ENCODE measurements at regions not wholly inside any gene's neighbourhood (a gene's known extent, or its start where the extent isn't known, plus 50 kb on each side); places are given as distances from the start of the nearest gene placed in this dataset.

DNA sequence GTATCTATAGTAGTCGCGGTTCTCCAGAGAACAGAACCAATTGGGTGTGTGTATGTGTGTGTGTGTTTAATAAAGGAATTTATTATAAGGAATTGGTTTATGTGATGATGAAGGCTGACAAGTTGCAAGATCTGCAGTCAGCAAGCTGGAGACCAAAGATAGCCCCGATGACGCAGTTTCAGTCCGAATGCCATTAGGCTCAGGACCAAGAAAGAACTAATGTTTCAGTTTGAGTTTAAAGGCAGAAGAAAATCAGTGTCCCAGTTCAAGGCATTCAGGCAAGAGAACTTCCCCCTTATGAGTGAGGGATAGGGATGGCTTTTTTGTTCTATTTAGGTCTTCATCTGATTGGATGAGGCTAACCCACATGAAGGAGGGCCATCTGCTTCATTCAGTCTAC is 221.6 kb downstream of the HNMT start:
- TF ChIP-seq, protein P1, sequence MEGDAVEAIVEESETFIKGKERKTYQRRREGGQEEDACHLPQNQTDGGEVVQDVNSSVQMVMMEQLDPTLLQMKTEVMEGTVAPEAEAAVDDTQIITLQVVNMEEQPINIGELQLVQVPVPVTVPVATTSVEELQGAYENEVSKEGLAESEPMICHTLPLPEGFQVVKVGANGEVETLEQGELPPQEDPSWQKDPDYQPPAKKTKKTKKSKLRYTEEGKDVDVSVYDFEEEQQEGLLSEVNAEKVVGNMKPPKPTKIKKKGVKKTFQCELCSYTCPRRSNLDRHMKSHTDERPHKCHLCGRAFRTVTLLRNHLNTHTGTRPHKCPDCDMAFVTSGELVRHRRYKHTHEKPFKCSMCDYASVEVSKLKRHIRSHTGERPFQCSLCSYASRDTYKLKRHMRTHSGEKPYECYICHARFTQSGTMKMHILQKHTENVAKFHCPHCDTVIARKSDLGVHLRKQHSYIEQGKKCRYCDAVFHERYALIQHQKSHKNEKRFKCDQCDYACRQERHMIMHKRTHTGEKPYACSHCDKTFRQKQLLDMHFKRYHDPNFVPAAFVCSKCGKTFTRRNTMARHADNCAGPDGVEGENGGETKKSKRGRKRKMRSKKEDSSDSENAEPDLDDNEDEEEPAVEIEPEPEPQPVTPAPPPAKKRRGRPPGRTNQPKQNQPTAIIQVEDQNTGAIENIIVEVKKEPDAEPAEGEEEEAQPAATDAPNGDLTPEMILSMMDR (IDR thresholded peaks at IDR 0.05; ENCODE audit: extremely low read depth in 1 of 2, insufficient read depth in 1 of 2, low read depth in 1 of 2, low read length in 2 of 2), result no peak
- no peak for TF ChIP-seq MYC (IDR thresholded peaks at IDR 0.05; ENCODE audit: low read depth, low read length)
- no peak for DNase-seq (ENCODE audit: low read depth, low spot score)
- no peaks in the 10 kb centered on the region for H3K36me3 ChIP-seq (ENCODE audit: control insufficient read depth in 2 of 2, extremely low read depth in 1 of 2, insufficient read depth in 2 of 2, low read length in 2 of 2)
- no peak for FAIRE-seq
- H4K20me1 ChIP-seq (replicated peaks; ENCODE audit: control insufficient read depth, extremely low read depth, insufficient read depth, low read length), result no peaks in the 10 kb centered on the region
- no peaks in the 10 kb centered on the region for H3K9me3 ChIP-seq (replicated peaks; ENCODE audit: control insufficient read depth, insufficient read depth, low read length)
- BruUV-seq (replicated peaks), result no TSS peak
- no peak overlapping the region for H2AFZ ChIP-seq (ENCODE audit: low read depth, low read length)
- intact Hi-C loops (cut with micrococcal nuclease), result no loop called here
- no peak overlapping the region for H3K4me2 ChIP-seq (ENCODE audit: insufficient read depth, low read length)
- dilution Hi-C loops (cut with MboI; ENCODE audit: extremely low pct_ligation_motif_present, low sequenced_read_pairs), result no loop called here
- ChIA-PET POLR2A (no interaction called here), CTCF (interaction anchor here (1.1 kb wide), 1 partner anchor 95 kb away, joined by 3 read pairs; no protein-coding TSS in a partner anchor)
- H3K79me2 ChIP-seq (ENCODE audit: control insufficient read depth, insufficient read depth, low read length), result no peaks in the 10 kb centered on the region
- H3K4me3 ChIP-seq (replicated peaks in 1 of 3; ENCODE audit: insufficient read depth in 1 of 3, low read depth in 1 of 3, low read length in 3 of 3), result no peak overlapping the region
- no peak overlapping the region for H3K27ac ChIP-seq (ENCODE audit: insufficient read depth, low read depth, low read length)
- H3K27me3 ChIP-seq (ENCODE audit: control insufficient read depth in 2 of 2, insufficient read depth in 2 of 2, low read length in 2 of 2), result no peaks in the 10 kb centered on the region
- no peaks in the 10 kb centered on the region for H3K9me1 ChIP-seq (replicated peaks; ENCODE audit: control insufficient read depth, extremely low read depth, insufficient read depth, low read length)
- no peaks in the 10 kb centered on the region for H3K4me1 ChIP-seq (ENCODE audit: control insufficient read depth, extremely low read depth, insufficient read depth, low read length)
- no peak overlapping the region for H3K9ac ChIP-seq (replicated peaks; ENCODE audit: extremely low read depth, insufficient read depth, low read length)

DNA sequence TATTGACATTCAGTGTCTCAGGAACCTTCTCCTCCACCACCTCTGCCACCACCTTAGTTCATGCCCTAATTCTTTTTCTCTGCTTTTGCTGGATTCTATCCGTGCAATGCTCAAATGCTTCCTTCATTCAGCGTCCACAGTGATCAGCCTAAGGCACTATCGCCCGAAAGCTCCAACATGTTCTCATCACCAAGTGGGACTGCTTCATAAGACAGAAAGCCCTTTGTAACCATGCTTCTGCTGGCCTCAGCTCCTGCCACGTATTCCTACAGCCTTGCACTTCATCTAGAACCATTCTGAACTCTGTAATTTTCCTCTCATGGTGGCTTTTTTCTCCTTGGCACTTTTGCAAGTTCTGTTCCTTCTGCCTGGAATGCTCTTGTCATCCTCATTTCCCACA is 222.9 kb downstream of the HNMT start:
- no peaks in the 10 kb centered on the region for H3K36me3 ChIP-seq (ENCODE audit: control insufficient read depth in 2 of 2, extremely low read depth in 1 of 2, insufficient read depth in 2 of 2, low read length in 2 of 2)
- ChIA-PET CTCF (no interaction called here), POLR2A (no interaction called here)
- no peak overlapping the region for H3K4me3 ChIP-seq (replicated peaks in 1 of 3; ENCODE audit: insufficient read depth in 1 of 3, low read depth in 1 of 3, low read length in 3 of 3)
- TF ChIP-seq JUN (IDR thresholded peaks at IDR 0.05; ENCODE audit: borderline replicate concordance, insufficient read depth, insufficient read length, low read depth) (no peak), EZH2 (IDR thresholded peaks at IDR 0.05; ENCODE audit: borderline replicate concordance, low read depth, low read length, severe bottlenecking) (no peak), POLR2AphosphoS5 (IDR thresholded peaks at IDR 0.05; ENCODE audit: insufficient read depth, low read depth, low read length) (no peak)
- TF ChIP-seq, protein P2, sequence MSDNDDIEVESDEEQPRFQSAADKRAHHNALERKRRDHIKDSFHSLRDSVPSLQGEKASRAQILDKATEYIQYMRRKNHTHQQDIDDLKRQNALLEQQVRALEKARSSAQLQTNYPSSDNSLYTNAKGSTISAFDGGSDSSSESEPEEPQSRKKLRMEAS (IDR thresholded peaks at IDR 0.05; ENCODE audit: insufficient read depth, insufficient read length), result no peak
- no peaks in the 10 kb centered on the region for H3K9me1 ChIP-seq (replicated peaks; ENCODE audit: control insufficient read depth, extremely low read depth, insufficient read depth, low read length)
- no peak overlapping the region for H3K9ac ChIP-seq (replicated peaks; ENCODE audit: extremely low read depth, insufficient read depth, low read length)
- H2AFZ ChIP-seq (ENCODE audit: low read depth, low read length), result no peak overlapping the region
- FAIRE-seq, result no peak
- no peaks in the 10 kb centered on the region for H3K4me1 ChIP-seq (ENCODE audit: control insufficient read depth, extremely low read depth, insufficient read depth, low read length)
- dilution Hi-C loops (cut with MboI; ENCODE audit: extremely low pct_ligation_motif_present, low sequenced_read_pairs) (no loop called here), intact Hi-C loops (cut with micrococcal nuclease) (no loop called here)
- H3K9me3 ChIP-seq (replicated peaks; ENCODE audit: control insufficient read depth, insufficient read depth, low read length), result no peaks in the 10 kb centered on the region
- H3K4me2 ChIP-seq (ENCODE audit: insufficient read depth, low read length), result no peak overlapping the region
- no peaks in the 10 kb centered on the region for H4K20me1 ChIP-seq (replicated peaks; ENCODE audit: control insufficient read depth, extremely low read depth, insufficient read depth, low read length)
- no peak for DNase-seq (ENCODE audit: low read depth, low spot score)
- no peak overlapping the region for H3K27ac ChIP-seq (ENCODE audit: insufficient read depth, low read depth, low read length)
- no peaks in the 10 kb centered on the region for H3K79me2 ChIP-seq (ENCODE audit: control insufficient read depth, insufficient read depth, low read length)
- no TSS peak for BruUV-seq (replicated peaks)
- no peaks in the 10 kb centered on the region for H3K27me3 ChIP-seq (ENCODE audit: control insufficient read depth in 2 of 2, insufficient read depth in 2 of 2, low read length in 2 of 2)

Measured in endothelial cell of umbilical vein (primary cell).